ENCODE measurements at regions not wholly inside any gene's neighbourhood (a gene's known extent, or its start where the extent isn't known, plus 50 kb on each side); places are given as distances from the start of the nearest gene placed in this dataset.

- DNase-seq (ENCODE audit: low spot score, unreplicated experiment), result no peak
- H3K36me3 Mint-ChIP-seq (ENCODE audit: insufficient read depth), result peaks cover 5% of the 10 kb centered on the region
- no peaks in the 10 kb centered on the region for H3K27me3 Mint-ChIP-seq
- peaks cover 6% of the 10 kb centered on the region for H3K9me3 Mint-ChIP-seq (ENCODE audit: low read depth)
- H3K4me1 Mint-ChIP-seq (ENCODE audit: low read depth), result peaks cover 5% of the 10 kb centered on the region
- TF ChIP-seq CTCF (IDR thresholded peaks at IDR 0.05; ENCODE audit: unreplicated experiment), result no peak
- H3K4me3 Mint-ChIP-seq (ENCODE audit: low read depth), result no peak overlapping the region
- no peak overlapping the region for H3K27ac Mint-ChIP-seq
Measured at GRCh38 chr2:183214680-183215079, 90.4 kb downstream of the NUP35 start.

GRCh38 chr2:183215917-183216316, 91.7 kb downstream of the NUP35 start:
- DNase-seq (ENCODE audit: low spot score, unreplicated experiment), result no peak
- H3K27me3 Mint-ChIP-seq, result no peaks in the 10 kb centered on the region

GRCh38 chr2:183219888-183220287, 95.6 kb downstream of the NUP35 start:
- H3K4me3 Mint-ChIP-seq (ENCODE audit: low read depth), result no peak overlapping the region
- DNase-seq (ENCODE audit: low spot score, unreplicated experiment), result no peak
- TF ChIP-seq CTCF (IDR thresholded peaks at IDR 0.05; ENCODE audit: unreplicated experiment), result no peak
- no peaks in the 10 kb centered on the region for H3K27me3 Mint-ChIP-seq
- no peak overlapping the region for H3K27ac Mint-ChIP-seq
- H3K4me1 Mint-ChIP-seq (ENCODE audit: low read depth), result peaks cover 5% of the 10 kb centered on the region
- no peaks in the 10 kb centered on the region for H3K36me3 Mint-ChIP-seq (ENCODE audit: insufficient read depth)
- H3K9me3 Mint-ChIP-seq (ENCODE audit: low read depth), result no peaks in the 10 kb centered on the region

More at GRCh38 chr2:183215917-183216316, 91.7 kb downstream of the NUP35 start:
- H3K36me3 Mint-ChIP-seq (ENCODE audit: insufficient read depth), result peaks cover 1% of the 10 kb centered on the region
- H3K27ac Mint-ChIP-seq, result no peak overlapping the region
- H3K4me3 Mint-ChIP-seq (ENCODE audit: low read depth), result no peak overlapping the region
- H3K9me3 Mint-ChIP-seq (ENCODE audit: low read depth), result no peaks in the 10 kb centered on the region
- TF ChIP-seq CTCF (IDR thresholded peaks at IDR 0.05; ENCODE audit: unreplicated experiment), result no peak
- H3K4me1 Mint-ChIP-seq (ENCODE audit: low read depth), result peaks cover 5% of the 10 kb centered on the region

- Mint-ChIP-seq H3K4me1 (ENCODE audit: low read depth) (no peaks in the 10 kb centered on the region), H3K9me3 (ENCODE audit: low read depth) (no peaks in the 10 kb centered on the region), H3K27me3 (no peaks in the 10 kb centered on the region), H3K27ac (no peak overlapping the region), H3K36me3 (ENCODE audit: insufficient read depth) (no peaks in the 10 kb centered on the region), H3K4me3 (ENCODE audit: low read depth) (no peak overlapping the region)
- DNase-seq (ENCODE audit: low spot score, unreplicated experiment), result no peak
- no peak for TF ChIP-seq CTCF (IDR thresholded peaks at IDR 0.05; ENCODE audit: unreplicated experiment)
Measured at GRCh38 chr2:183222751-183223150, 98.5 kb downstream of the NUP35 start.

GRCh38 chr2:183224948-183225347, 100.7 kb downstream of the NUP35 start:
- H3K9me3 Mint-ChIP-seq (ENCODE audit: low read depth), result no peaks in the 10 kb centered on the region
- H3K4me1 Mint-ChIP-seq (ENCODE audit: low read depth), result no peaks in the 10 kb centered on the region
- no peaks in the 10 kb centered on the region for H3K36me3 Mint-ChIP-seq (ENCODE audit: insufficient read depth)
- no peak overlapping the region for H3K4me3 Mint-ChIP-seq (ENCODE audit: low read depth)
- H3K27me3 Mint-ChIP-seq, result no peaks in the 10 kb centered on the region
- TF ChIP-seq CTCF (IDR thresholded peaks at IDR 0.05; ENCODE audit: unreplicated experiment), result no peak
- no peak for DNase-seq (ENCODE audit: low spot score, unreplicated experiment)
- H3K27ac Mint-ChIP-seq, result no peak overlapping the region

Data from progenitor cell of endocrine pancreas (in vitro differentiated cells).